ENCODE measurements at regions not wholly inside any gene's neighbourhood (a gene's known extent, or its start where the extent isn't known, plus 50 kb on each side); places are given as distances from the start of the nearest gene placed in this dataset.
"Not testable (repeated sequence)": the region's sequence is repeated elsewhere in the genome, so short reads cannot be mapped to it uniquely, and the experiment has no call there.

DNA sequence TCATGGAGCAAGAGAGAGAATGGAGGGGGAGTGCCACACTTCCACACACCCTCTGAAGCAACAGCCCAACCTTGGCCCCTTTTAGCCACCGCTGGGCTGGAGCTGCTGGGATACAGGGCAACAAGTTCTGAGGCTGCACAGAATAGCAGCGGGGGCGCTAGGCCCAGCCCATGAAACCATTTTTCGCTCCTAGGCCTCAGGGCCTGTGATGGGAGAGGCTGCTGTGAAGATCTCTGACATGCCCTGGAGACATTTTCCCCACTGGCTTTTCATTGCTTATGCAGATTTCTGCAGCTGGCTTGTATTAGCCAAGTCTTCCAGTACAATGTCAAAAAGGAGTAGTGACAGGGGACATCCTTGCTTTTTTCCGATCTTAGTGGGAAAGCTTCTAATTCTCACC lies 202.3 kb upstream of the B3GALT2 start:
- H3K36me3 ChIP-seq (ENCODE audit: insufficient read depth, low read length): no peaks in the 10 kb centered on the region
- no peaks in the 10 kb centered on the region for H3K4me1 ChIP-seq (ENCODE audit: insufficient read depth, low read length)
- H3K27ac ChIP-seq (ENCODE audit: low read length): no peak overlapping the region
- TF ChIP-seq, protein P1, sequence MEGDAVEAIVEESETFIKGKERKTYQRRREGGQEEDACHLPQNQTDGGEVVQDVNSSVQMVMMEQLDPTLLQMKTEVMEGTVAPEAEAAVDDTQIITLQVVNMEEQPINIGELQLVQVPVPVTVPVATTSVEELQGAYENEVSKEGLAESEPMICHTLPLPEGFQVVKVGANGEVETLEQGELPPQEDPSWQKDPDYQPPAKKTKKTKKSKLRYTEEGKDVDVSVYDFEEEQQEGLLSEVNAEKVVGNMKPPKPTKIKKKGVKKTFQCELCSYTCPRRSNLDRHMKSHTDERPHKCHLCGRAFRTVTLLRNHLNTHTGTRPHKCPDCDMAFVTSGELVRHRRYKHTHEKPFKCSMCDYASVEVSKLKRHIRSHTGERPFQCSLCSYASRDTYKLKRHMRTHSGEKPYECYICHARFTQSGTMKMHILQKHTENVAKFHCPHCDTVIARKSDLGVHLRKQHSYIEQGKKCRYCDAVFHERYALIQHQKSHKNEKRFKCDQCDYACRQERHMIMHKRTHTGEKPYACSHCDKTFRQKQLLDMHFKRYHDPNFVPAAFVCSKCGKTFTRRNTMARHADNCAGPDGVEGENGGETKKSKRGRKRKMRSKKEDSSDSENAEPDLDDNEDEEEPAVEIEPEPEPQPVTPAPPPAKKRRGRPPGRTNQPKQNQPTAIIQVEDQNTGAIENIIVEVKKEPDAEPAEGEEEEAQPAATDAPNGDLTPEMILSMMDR (IDR thresholded peaks at IDR 0.05; ENCODE audit: borderline replicate concordance, extremely low read depth, low read length, poor library complexity, severe bottlenecking): no peak
- TF ChIP-seq EZH2 (IDR thresholded peaks at IDR 0.05; ENCODE audit: borderline replicate concordance, low read depth, low read length, severe bottlenecking): no peak
- H3K4me2 ChIP-seq (ENCODE audit: insufficient read depth, low read length): no peak overlapping the region
- H2AFZ ChIP-seq (ENCODE audit: low read depth, low read length): no peak overlapping the region
- no peaks in the 10 kb centered on the region for H3K9me3 ChIP-seq (ENCODE audit: insufficient read depth, low read length, severe bottlenecking)
- H4K20me1 ChIP-seq (ENCODE audit: insufficient read depth, low read length): no peaks in the 10 kb centered on the region
- no peak for ATAC-seq (ENCODE audit: insufficient read depth, low read depth)
- DNase-seq: no peak
- H3K9ac ChIP-seq (ENCODE audit: low read depth, low read length): no peak overlapping the region
- no peaks in the 10 kb centered on the region for H3K27me3 ChIP-seq (ENCODE audit: insufficient read depth, low read length, poor library complexity)
- no peak overlapping the region for H3K4me3 ChIP-seq (ENCODE audit: low read depth in 1 of 2, low read length in 2 of 2)
- no peaks in the 10 kb centered on the region for H3K79me2 ChIP-seq (ENCODE audit: insufficient read depth, low read length)

DNA sequence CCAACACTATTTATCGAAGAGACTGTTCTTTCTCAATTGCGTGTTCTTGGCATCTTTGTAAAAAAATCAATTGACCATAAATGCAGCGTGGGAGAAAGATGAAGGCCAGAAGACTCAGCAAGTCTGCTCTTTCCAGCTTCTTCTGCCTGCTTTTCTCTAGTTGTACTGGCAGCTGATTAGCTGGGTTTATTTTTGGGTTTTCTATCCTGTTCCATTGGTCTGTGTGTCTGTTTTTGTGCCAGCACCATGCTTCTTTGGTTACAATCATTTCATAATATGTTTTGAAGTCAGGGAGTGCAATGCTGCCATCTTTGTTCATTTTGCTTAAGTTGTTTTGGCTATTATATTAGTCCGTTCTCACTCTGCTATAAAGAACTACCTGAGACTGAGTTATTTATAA lies 201.8 kb upstream of the B3GALT2 start:
- TF ChIP-seq, protein P1 (IDR thresholded peaks at IDR 0.05; ENCODE audit: borderline replicate concordance, extremely low read depth, low read length, poor library complexity, severe bottlenecking): no peak
- no peak for TF ChIP-seq EZH2 (IDR thresholded peaks at IDR 0.05; ENCODE audit: borderline replicate concordance, low read depth, low read length, severe bottlenecking)
- no peaks in the 10 kb centered on the region for H3K36me3 ChIP-seq (ENCODE audit: insufficient read depth, low read length)
- H3K27me3 ChIP-seq (ENCODE audit: insufficient read depth, low read length, poor library complexity): no peaks in the 10 kb centered on the region
- no peak overlapping the region for H3K4me3 ChIP-seq (ENCODE audit: low read depth in 1 of 2, low read length in 2 of 2)
- no peaks in the 10 kb centered on the region for H3K9me3 ChIP-seq (ENCODE audit: insufficient read depth, low read length, severe bottlenecking)
- H3K9ac ChIP-seq (ENCODE audit: low read depth, low read length): no peak overlapping the region
- H4K20me1 ChIP-seq (ENCODE audit: insufficient read depth, low read length): no peaks in the 10 kb centered on the region
- ATAC-seq (ENCODE audit: insufficient read depth, low read depth): no peak
- no peaks in the 10 kb centered on the region for H3K4me1 ChIP-seq (ENCODE audit: insufficient read depth, low read length)
- no peak for DNase-seq
- H3K27ac ChIP-seq (ENCODE audit: low read length): no peak overlapping the region
- H2AFZ ChIP-seq (ENCODE audit: low read depth, low read length): no peak overlapping the region
- no peaks in the 10 kb centered on the region for H3K79me2 ChIP-seq (ENCODE audit: insufficient read depth, low read length)
- H3K4me2 ChIP-seq (ENCODE audit: insufficient read depth, low read length): no peak overlapping the region

DNA sequence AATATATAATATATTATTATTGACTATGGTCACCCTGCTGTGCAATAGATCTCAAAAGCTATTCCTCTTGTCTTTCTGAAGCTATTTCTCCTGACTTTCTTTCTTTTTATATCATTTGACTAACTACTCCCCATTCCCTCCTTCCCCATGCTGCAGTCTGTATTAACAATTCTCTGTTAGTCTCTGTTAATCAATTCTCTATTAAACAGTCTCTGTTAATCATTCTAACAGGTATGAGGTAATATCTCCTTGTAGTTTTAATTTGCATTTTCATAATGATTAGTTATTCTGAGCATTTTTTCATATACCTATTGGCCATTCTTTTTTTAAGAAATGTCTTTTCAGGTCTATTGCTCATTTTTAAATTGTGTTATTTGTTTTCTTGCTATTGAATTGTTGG lies 201.0 kb upstream of the B3GALT2 start:
- Histone ChIP-seq H3K36me3 (ENCODE audit: insufficient read depth, low read length) (no peaks in the 10 kb centered on the region), H2AFZ (ENCODE audit: low read depth, low read length) (no peak overlapping the region), H3K4me2 (ENCODE audit: insufficient read depth, low read length) (no peak overlapping the region), H3K79me2 (ENCODE audit: insufficient read depth, low read length) (no peaks in the 10 kb centered on the region), H3K27ac (ENCODE audit: low read length) (no peak overlapping the region), H3K4me1 (ENCODE audit: insufficient read depth, low read length) (no peaks in the 10 kb centered on the region), H3K27me3 (ENCODE audit: insufficient read depth, low read length, poor library complexity) (no peaks in the 10 kb centered on the region), H3K9me3 (ENCODE audit: insufficient read depth, low read length, severe bottlenecking) (no peaks in the 10 kb centered on the region), H4K20me1 (ENCODE audit: insufficient read depth, low read length) (no peaks in the 10 kb centered on the region), H3K9ac (ENCODE audit: low read depth, low read length) (no peak overlapping the region), H3K4me3 (ENCODE audit: low read depth in 1 of 2, low read length in 2 of 2) (no peak overlapping the region)
- no peak for ATAC-seq (ENCODE audit: insufficient read depth, low read depth)
- DNase-seq: no peak
- no peak for TF ChIP-seq EZH2 (IDR thresholded peaks at IDR 0.05; ENCODE audit: borderline replicate concordance, low read depth, low read length, severe bottlenecking)
- TF ChIP-seq, protein P1 (IDR thresholded peaks at IDR 0.05; ENCODE audit: borderline replicate concordance, extremely low read depth, low read length, poor library complexity, severe bottlenecking): no peak

DNA sequence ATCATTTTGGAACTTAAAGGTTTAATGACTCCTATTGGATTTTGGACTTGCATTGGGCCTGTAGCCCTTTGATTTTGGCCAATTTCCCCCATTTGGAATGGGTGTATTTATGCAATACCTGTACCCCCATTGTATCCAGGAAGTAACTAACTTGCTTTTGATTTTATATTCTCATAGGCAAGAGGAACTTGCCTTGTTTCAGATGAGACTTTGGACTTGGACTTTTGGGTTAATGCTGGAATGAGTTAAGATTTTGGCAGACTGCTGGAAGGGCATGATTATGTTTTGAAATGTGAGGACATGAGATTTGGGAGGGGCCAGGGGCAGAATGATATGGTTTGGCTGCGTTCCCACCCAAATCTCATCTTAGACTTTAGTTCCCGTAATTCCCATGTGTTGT lies 192.0 kb upstream of the B3GALT2 start:
- not testable (repeated sequence) for H3K27me3 ChIP-seq (ENCODE audit: insufficient read depth, low read length, poor library complexity); ATAC-seq (ENCODE audit: insufficient read depth, low read depth)

More for the DNA sequence above, 192.0 kb upstream of the B3GALT2 start:
- not testable (repeated sequence) for H4K20me1 ChIP-seq (ENCODE audit: insufficient read depth, low read length); H3K4me1 ChIP-seq (ENCODE audit: insufficient read depth, low read length); H3K9ac ChIP-seq (ENCODE audit: low read depth, low read length); H3K36me3 ChIP-seq (ENCODE audit: insufficient read depth, low read length); H3K4me3 ChIP-seq (ENCODE audit: low read depth in 1 of 2, low read length in 2 of 2); H3K79me2 ChIP-seq (ENCODE audit: insufficient read depth, low read length); H3K27ac ChIP-seq (ENCODE audit: low read length); H3K9me3 ChIP-seq (ENCODE audit: insufficient read depth, low read length, severe bottlenecking); DNase-seq; H2AFZ ChIP-seq (ENCODE audit: low read depth, low read length); H3K4me2 ChIP-seq (ENCODE audit: insufficient read depth, low read length)
